22Rv1 (cell line): ENCODE measurements at regions not wholly inside any gene's neighbourhood (a gene's known extent, or its start where the extent isn't known, plus 50 kb on each side); places are given as distances from the start of the nearest gene placed in this dataset.

Experiments
- CTCF ChIP-seq: fragments of 450-650 bp; IDR thresholded peaks from 2 replicates; pipeline ENCODE4 v1.5.1; 2017; ENCODE audit warnings: mild to moderate bottlenecking
- ZFX ChIP-seq: fragments of 450-650 bp; IDR thresholded peaks from 2 replicates; pipeline ENCODE4 v1.6.1; 2017; ENCODE audit warnings: antibody characterized with exemption, borderline replicate concordance

GRCh38 chr1:218741852-218742251 lies 396.7 kb downstream of the TGFB2 start:
- no peak for TF ChIP-seq CTCF
- no peak for TF ChIP-seq ZFX
